Gastroesophageal sphincter (tissue), 3 donors: ENCODE measurements at regions not wholly inside any gene's neighbourhood (a gene's known extent, or its start where the extent isn't known, plus 50 kb on each side); places are given as distances from the start of the nearest gene placed in this dataset.

Experiments used
- CTCF ChIP-seq, 4 experiments: fragments of 200-600 bp in 2 of 4; fragments of 450-650 bp in 2 of 4; sonication (generic) in 1 of 4; IDR thresholded peaks; one replicate each; pipeline ENCODE4 v1.5.1; 2017 to 2019; ENCODE audit warnings: antibody characterized with exemption in 4 of 4, mild to moderate bottlenecking in 2 of 4, moderate library complexity in 2 of 4
- EP300 ChIP-seq: sonication (generic); formaldehyde crosslinking; IDR thresholded peaks from one replicate; pipeline ENCODE4 v1.6.1; 2017; ENCODE audit warnings: antibody characterized with exemption, mild to moderate bottlenecking
- POLR2A ChIP-seq, 2 donors: fragments of 450-650 bp; IDR thresholded peaks; one replicate each; pipeline ENCODE4 v1.6.1; 2017; ENCODE audit warnings: antibody characterized with exemption in 2 of 2, mild to moderate bottlenecking in 2 of 2, moderate library complexity in 1 of 2
- POLR2AphosphoS5 ChIP-seq: sonication (generic); formaldehyde crosslinking; IDR thresholded peaks from one replicate; pipeline ENCODE4 v1.6.1; 2017; ENCODE audit warnings: antibody characterized with exemption

GRCh38 chr17:53278466-53278865 lies 544.3 kb upstream of the KIF2B start:
- TF ChIP-seq CTCF (IDR thresholded peaks at IDR 0.05) = no peak
- TF ChIP-seq POLR2A (IDR thresholded peaks at IDR 0.05) = no peak
- no peak for TF ChIP-seq EP300
- no peak for TF ChIP-seq POLR2AphosphoS5
